ENCODE measurements at regions not wholly inside any gene's neighbourhood (a gene's known extent, or its start where the extent isn't known, plus 50 kb on each side); places are given as distances from the start of the nearest gene placed in this dataset.
"Not testable (repeated sequence)": the region's sequence is repeated elsewhere in the genome, so short reads cannot be mapped to it uniquely, and the experiment has no call there.

- Histone ChIP-seq H3K4me3 (no peak overlapping the region), H3K9me3 (no peaks in the 10 kb centered on the region), H3K36me3 (no peaks in the 10 kb centered on the region), H3K27ac (no peak overlapping the region), H3K27me3 (no peaks in the 10 kb centered on the region), H3K4me1 (no peaks in the 10 kb centered on the region)
- 72 to 74% methylated on average over 2 of the region's 2 CpGs for WGBS, 2 donors
- intact Hi-C loops (cut with DNase I): no loop called here
- DNase-seq: no peak
- FAIRE-seq: no peak
- ATAC-seq: no peak
- TF ChIP-seq, protein P1, sequence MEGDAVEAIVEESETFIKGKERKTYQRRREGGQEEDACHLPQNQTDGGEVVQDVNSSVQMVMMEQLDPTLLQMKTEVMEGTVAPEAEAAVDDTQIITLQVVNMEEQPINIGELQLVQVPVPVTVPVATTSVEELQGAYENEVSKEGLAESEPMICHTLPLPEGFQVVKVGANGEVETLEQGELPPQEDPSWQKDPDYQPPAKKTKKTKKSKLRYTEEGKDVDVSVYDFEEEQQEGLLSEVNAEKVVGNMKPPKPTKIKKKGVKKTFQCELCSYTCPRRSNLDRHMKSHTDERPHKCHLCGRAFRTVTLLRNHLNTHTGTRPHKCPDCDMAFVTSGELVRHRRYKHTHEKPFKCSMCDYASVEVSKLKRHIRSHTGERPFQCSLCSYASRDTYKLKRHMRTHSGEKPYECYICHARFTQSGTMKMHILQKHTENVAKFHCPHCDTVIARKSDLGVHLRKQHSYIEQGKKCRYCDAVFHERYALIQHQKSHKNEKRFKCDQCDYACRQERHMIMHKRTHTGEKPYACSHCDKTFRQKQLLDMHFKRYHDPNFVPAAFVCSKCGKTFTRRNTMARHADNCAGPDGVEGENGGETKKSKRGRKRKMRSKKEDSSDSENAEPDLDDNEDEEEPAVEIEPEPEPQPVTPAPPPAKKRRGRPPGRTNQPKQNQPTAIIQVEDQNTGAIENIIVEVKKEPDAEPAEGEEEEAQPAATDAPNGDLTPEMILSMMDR (IDR thresholded peaks at IDR 0.05): no peak
These were observed 124.5 kb downstream of the TSEN15 start for GRCh38 chr1:184176058-184176457.

DNA sequence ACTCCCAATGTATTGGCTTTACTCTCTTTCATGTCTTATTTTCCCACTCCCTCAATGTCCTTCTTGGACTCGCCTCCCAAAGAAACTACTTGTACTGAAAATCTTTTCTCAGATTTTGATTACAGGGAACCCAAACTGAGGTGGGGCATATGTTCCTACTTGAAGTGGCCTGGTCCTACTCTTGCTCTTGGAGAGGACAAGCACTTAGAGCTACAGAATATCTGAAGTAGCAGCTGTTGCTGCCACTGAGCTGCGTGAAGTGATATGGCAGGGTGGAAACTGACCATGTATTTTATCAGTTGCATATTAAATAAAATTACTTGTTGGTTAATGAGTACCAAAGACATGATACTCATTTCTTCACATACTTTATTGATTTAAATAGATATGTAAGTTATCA lies 129.5 kb downstream of the TSEN15 start:
- H3K27ac ChIP-seq: no peak overlapping the region
- H3K4me1 ChIP-seq: no peaks in the 10 kb centered on the region
- DNase-seq (no peak), FAIRE-seq (no peak), ATAC-seq (no peak)
- no peak overlapping the region for H3K4me3 ChIP-seq
- intact Hi-C loops (cut with DNase I): no loop called here
- H3K36me3 ChIP-seq: no peaks in the 10 kb centered on the region
- 77 to 85% methylated on average over 2 of the region's 2 CpGs for WGBS, 2 donors
- TF ChIP-seq, protein P1 (IDR thresholded peaks at IDR 0.05): no peak
- H3K9me3 ChIP-seq: no peaks in the 10 kb centered on the region
- H3K27me3 ChIP-seq: no peaks in the 10 kb centered on the region

GRCh38 chr1:184183919-184184318 lies 132.4 kb downstream of the TSEN15 start:
- TF ChIP-seq, protein P1 (IDR thresholded peaks at IDR 0.05): no peak
- H3K9me3 ChIP-seq: no peaks in the 10 kb centered on the region
- 91 to 95% methylated on average over 3 of the region's 3 CpGs for WGBS, 2 donors
- no peak overlapping the region for H3K27ac ChIP-seq
- no peaks in the 10 kb centered on the region for H3K4me1 ChIP-seq
- H3K4me3 ChIP-seq: no peak overlapping the region
- intact Hi-C loops (cut with DNase I): no loop called here
- no peaks in the 10 kb centered on the region for H3K27me3 ChIP-seq
- ATAC-seq (no peak), DNase-seq (no peak), FAIRE-seq (no peak)
- no peaks in the 10 kb centered on the region for H3K36me3 ChIP-seq

- H3K27ac ChIP-seq; intact Hi-C loops (cut with DNase I); H3K9me3 ChIP-seq; H3K36me3 ChIP-seq; ATAC-seq; H3K4me3 ChIP-seq; H3K27me3 ChIP-seq; FAIRE-seq; H3K4me1 ChIP-seq; DNase-seq: not testable (repeated sequence)
- WGBS, 2 donors: 94 to 96% methylated on average over 3 of the region's 3 CpGs
These were observed 133.1 kb downstream of the TSEN15 start for GRCh38 chr1:184184614-184185013.

DNA sequence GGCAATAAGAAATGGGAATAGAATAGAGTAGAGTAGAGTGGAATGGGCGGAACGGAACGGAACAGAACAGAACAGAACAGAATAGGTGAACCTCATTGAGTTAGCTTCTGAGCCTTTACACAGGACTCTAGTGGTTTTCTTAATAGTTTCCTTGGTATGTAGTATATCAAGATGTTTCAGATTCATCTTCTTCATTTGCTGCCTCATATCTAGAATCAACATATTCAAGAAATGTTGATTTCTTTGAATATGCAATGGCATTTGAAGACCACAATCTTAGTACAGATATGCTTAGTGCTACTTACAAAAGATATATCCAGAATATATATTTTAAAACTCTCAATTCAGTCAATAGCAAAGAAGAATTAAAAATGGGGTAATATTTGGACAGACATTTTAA lies 133.8 kb downstream of the TSEN15 start:
- intact Hi-C loops (cut with DNase I): no loop called here
- no peaks in the 10 kb centered on the region for H3K9me3 ChIP-seq
- 96 to 98% methylated on average over 3 of the region's 3 CpGs for WGBS, 2 donors
- ATAC-seq (no peak), DNase-seq (no peak), FAIRE-seq (no peak)
- H3K4me1 ChIP-seq: no peaks in the 10 kb centered on the region
- H3K36me3 ChIP-seq: no peaks in the 10 kb centered on the region
- no peak overlapping the region for H3K4me3 ChIP-seq
- TF ChIP-seq, protein P1 (IDR thresholded peaks at IDR 0.05): no peak
- H3K27me3 ChIP-seq: no peaks in the 10 kb centered on the region
- no peak overlapping the region for H3K27ac ChIP-seq

DNA sequence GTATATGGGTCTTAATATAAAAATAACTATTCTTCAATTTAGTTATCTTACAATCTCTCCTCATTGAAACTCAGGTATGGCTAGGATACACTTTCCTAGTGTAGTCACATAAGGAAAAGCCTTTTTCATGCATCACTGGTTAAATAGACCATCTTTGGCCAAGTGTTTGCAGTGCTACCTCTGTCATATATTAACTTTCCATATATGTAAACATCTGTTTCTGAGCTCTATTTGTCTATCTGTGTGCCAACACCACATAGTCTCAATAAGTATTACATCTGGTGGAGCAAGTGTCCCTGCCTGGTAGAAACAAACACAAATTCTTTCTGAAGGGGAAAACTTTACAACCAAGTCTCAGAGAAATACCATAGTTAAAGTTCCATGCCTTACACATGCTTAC lies 134.6 kb downstream of the TSEN15 start:
- no peak for DNase-seq
- Histone ChIP-seq H3K9me3 (no peaks in the 10 kb centered on the region), H3K4me1 (no peaks in the 10 kb centered on the region), H3K36me3 (no peaks in the 10 kb centered on the region), H3K27me3 (no peaks in the 10 kb centered on the region), H3K27ac (no peak overlapping the region), H3K4me3 (no peak overlapping the region)
- FAIRE-seq: no peak
- intact Hi-C loops (cut with DNase I): no loop called here
- ATAC-seq: no peak
- TF ChIP-seq, protein P1 (IDR thresholded peaks at IDR 0.05): no peak

Measured in pancreas (tissue), 10 donors.